Activated CD8-positive, alpha-beta memory T cell treated with anti-CD3 and anti-CD28 coated beads, Interleukin-2, amount 50 U/mL, for 4 hours (primary cell): ENCODE measurements at regions not wholly inside any gene's neighbourhood (a gene's known extent, or its start where the extent isn't known, plus 50 kb on each side); places are given as distances from the start of the nearest gene placed in this dataset.
A peak's percentile ranks its signal among the peaks of the same experiment; 100 is the strongest.
"Not testable (repeated sequence)": the region's sequence is repeated elsewhere in the genome, so short reads cannot be mapped to it uniquely, and the experiment has no call there.

Experiments
- DNase-seq: peaks from one replicate; pipeline ENCODE4 v3.0.0-alpha.2; 2020

- no peak for DNase-seq
Observed at GRCh38 chr3:27779176-27779575, 57.1 kb upstream of the EOMES start.

GRCh38 chr3:27789420-27789819 is 67.3 kb upstream of the EOMES start:
- DNase-seq, result no peak

DNA sequence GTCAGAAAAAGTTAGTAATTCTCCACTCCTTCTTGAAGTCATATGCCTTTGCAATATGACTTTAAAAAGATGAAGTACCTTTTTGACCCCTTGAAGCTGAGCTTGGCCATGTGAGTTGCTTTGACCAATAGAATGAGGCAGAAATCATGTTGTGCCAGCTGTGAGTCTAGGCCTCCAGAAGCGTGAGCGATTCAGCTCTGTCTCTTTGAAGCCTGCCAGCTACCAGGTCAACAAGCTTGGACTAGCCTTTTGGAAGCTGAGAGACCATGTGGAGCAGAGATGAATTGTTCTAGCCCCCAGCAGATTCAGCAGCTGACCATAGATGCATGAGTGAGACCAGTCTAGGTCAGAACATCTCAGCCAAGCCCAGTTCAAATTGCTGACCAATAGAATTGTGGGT is 69.8 kb upstream of the EOMES start:
- no peak for DNase-seq

- DNase-seq, result no peak
Observed at GRCh38 chr3:27792869-27793268, 70.7 kb upstream of the EOMES start.

DNA sequence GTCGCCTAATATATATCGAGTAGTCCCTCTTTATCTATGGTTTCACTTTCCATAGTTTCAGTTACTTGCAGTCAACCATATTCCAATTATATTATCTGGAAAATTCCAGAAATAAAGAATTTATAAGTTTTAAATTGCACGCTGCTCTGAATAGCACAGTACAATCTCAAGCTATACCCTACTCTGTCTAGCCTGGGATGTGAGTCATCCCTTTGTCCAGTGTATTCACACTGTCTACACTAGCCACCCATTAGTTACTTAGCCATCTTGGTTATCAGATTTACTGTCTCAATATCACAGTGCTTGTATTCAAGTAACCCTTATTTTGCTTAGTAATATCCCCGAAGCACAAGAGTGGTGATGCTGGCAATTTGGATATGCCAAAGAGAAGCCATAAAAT is 72.1 kb upstream of the EOMES start:
- DNase-seq, result no peak

GRCh38 chr3:27796365-27796875 is 74.3 kb upstream of the EOMES start:
- DNase-seq, result no peak

GRCh38 chr3:27797773-27798172 is 75.7 kb upstream of the EOMES start:
- no peak for DNase-seq

GRCh38 chr3:27800261-27800660 is 78.1 kb upstream of the EOMES start:
- no peak for DNase-seq

- DNase-seq, result no peak
Observed at GRCh38 chr3:27802425-27802824, 80.3 kb upstream of the EOMES start.

DNA sequence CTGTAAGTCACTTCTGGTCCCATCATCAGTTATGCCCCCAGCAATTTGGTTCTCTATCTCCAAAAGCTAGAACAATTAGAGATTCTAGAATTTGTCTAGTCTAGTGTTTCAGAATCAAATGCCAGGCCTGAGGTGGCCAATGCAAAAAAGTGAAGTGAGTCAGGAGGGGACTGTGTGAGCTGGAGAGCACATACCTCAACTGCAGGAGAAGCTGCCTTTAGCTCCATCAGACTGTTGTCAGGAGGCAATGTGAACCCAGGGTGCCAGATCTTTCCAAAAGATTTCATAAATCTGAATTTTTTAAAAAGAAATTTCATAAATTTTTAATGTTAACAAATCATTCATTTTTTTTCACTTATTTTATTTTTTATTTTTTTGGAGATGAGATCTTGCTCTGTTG is 80.7 kb upstream of the EOMES start:
- no peak for DNase-seq

GRCh38 chr3:27805282-27805681 is 83.2 kb upstream of the EOMES start:
- DNase-seq, result peak; percentile 14

GRCh38 chr3:27813255-27813654 is 91.1 kb upstream of the EOMES start:
- no peak for DNase-seq

GRCh38 chr3:27821609-27822008 is 99.5 kb upstream of the EOMES start:
- DNase-seq, result not testable (repeated sequence)

- no peak for DNase-seq
Observed at GRCh38 chr3:27824312-27825200, 102.4 kb upstream of the EOMES start.

GRCh38 chr3:27826448-27826847 is 104.3 kb upstream of the EOMES start:
- no peak for DNase-seq

GRCh38 chr3:27827041-27827440 is 104.9 kb upstream of the EOMES start:
- no peak for DNase-seq

GRCh38 chr3:27840807-27841594 is 118.9 kb upstream of the EOMES start:
- no peak for DNase-seq

GRCh38 chr3:27844052-27844675 is 122.0 kb upstream of the EOMES start:
- DNase-seq, result no peak

DNA sequence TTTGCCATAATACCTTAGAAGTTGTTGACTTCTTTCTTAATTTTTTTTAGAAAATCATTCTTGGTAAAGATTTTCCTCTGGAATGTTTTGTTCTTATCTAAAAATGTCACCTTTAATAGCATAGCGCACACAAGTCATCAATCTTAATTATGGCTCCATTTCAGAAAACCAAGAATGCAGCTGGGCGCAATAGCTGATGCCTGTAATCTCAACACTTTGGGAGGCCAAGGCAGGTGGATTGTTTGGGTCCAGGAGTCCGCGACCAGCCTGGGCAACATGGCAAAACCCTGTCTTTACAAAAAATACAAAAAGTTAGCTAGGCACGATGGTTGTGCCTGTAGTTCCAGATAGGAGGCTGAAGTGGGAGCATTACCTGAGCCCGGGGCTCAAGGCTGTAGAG is 125.6 kb upstream of the EOMES start:
- DNase-seq, result no peak

GRCh38 chr3:27848826-27849225 is 126.7 kb upstream of the EOMES start:
- DNase-seq, result no peak

- no peak for DNase-seq
Observed at GRCh38 chr3:27859821-27860220, 137.7 kb upstream of the EOMES start.

DNA sequence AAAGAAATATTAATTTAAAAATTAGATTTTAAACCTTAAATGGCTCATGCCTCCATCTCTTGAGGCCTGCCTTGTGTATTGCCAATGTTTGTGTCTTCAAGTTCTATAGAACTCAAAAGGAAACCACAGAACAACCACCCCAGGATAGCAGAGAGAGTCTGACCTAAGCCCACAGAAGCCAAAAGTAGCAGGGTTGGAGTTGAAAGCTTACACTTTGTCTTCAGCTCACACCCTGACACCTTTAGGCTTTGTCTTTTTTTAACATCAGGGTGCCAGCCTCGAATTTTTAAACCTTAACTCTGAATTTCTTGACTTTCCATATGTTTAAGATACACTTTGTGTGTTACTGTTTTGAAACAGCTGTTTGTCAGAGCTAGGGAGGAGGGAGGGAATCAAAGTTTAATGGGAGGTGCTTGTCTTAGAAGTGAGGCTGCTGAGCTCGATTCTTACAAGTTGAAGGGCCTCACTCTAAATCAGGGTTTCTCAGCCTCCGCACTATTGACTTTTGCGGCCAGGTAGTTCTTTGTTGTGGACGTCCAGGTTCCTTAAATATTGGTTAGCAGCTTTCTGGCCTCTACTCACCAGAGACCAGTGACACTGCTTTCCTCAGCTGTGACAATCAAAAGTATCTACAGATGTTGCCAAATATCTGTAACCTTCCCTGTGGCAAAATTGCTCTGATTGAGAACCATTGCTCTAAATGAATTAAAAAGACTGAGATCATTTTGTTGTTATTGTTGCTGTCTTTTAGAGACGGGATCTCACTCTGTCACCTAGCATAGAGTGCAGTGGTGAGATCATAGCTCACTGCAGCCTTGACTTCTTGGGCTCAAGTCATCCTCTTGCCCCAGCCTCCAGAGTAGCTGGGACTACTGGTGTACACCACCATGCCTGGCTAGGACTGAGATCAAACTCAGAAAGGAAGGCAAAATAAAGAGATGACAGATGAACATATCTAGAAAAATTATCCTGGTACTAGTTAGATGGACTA is 139.2 kb upstream of the EOMES start:
- DNase-seq, result no peak
